ENCODE measurements at regions not wholly inside any gene's neighbourhood (a gene's known extent, or its start where the extent isn't known, plus 50 kb on each side); places are given as distances from the start of the nearest gene placed in this dataset.
"Not testable (repeated sequence)": the region's sequence is repeated elsewhere in the genome, so short reads cannot be mapped to it uniquely, and the experiment has no call there.

DNA sequence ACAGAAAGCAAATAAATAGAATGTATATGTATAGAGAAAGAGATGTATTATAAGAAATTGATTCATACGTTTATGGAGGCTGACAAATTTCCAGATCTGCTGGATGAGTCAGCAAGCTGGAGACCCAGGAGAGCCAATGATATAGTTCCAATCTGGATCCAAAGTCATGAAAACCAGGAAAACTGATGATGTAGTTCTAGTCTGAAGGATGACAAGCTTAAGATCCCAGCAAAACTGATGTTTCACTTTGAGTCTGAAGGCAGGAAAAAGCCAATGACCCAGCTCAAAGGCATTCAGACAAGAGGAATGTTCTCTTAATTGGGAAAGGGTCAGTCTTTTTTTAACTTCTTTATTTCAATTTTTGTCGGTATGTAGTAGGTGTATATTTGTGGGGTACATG lies 102.6 kb downstream of the LHFPL1 start:
- DNase-seq (ENCODE audit: low spot score) = no peak

DNA sequence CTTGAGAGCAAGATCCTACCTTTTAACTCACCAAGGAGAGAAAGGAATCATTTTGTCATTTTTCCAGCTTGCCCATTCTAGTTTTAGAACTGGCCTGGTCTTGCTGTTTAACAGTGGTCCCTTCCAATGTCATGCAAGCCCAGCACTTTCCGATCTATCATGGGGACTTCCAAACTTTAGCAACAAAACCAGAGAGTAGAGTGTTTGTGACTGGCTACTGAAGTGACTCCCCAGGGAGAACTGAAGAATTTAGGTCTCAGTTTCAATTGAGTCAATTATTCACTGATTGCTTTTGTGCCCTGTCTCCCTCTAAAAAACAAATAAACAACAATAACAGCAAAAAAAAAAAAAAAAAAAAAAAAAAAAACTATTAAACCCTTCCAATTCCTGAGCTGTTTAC lies 108.3 kb downstream of the LHFPL1 start:
- no peak for DNase-seq (ENCODE audit: low spot score)

DNA sequence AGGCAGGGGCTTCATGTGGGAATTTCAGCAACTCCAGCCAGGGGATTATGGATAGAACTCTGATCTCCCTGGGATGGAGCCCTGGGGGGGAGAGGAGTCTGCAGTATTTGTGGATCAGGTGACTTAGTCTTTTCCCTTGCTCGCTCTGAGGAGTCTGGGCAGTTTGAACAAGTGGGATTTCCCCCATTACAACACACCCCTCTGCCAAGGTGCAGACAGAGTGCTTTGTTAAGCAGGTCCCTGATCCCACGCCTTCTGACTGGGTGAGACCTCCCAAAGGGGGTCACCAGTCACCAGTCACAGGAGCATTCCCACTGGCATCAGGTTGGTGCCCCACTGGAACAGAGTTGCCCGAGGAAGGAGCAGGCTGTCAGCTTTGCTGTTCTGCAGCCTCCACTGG lies 123.9 kb downstream of the LHFPL1 start:
- no peak for DNase-seq (ENCODE audit: low spot score)

DNA sequence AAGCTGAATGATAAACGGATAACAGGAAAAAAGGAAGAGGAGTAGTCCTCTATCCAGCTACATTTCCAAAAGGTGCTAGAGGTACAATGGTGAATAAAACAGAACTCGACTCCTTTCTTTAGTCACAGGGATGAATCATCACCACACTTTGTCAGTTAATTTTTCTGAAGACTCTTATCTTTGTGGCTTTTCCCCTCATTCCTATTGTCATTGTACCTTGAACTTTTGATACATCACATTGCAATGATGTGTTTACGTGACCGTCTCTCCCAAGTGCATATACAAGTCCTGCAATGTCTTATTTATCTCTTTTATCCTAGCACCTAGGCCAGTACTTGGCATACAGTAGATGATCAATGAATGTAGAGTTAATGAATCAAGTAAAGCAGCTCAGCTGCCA lies 134.7 kb downstream of the LHFPL1 start:
- DNase-seq (ENCODE audit: low spot score) = no peak

DNA sequence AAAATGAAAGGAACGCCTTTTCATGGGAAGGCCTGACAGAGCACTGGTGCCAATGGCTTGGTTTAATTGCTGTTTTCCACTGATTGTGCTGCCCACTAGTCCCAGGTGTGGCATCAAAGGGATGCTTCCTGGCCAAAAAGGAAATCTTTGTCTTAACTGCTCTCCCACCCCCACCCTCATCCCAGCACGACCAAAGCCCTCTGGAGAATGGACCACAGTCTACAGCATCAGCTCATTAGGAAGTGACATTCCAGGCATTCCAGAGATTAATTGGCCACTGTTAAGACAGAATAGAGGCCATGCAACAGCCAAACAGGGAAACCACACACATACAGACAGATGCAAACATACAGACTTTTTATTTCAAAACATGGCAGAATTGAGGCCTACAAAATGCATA lies 143.2 kb downstream of the LHFPL1 start:
- DNase-seq (ENCODE audit: low spot score) = peak; percentile 16

DNA sequence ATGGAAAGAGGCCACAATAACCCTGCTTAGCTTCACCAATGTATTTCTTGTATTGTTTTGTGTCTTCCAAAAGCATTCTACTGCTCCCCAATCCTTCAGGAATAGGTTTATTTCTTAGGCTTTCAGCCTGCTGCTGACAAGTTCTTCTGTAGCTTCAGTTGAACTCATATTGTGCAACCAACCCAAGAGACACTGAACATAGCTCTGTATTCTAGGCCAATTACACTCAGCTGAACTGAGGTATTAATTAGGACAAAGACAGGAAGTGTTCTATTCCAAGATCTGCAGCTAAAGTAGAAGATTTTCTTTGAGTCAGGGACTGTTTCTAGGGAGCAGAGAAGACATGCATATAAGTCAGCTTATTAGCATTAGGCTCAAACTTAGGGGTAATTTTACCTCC lies 151.8 kb downstream of the LHFPL1 start:
- no peak for DNase-seq (ENCODE audit: low spot score)

DNA sequence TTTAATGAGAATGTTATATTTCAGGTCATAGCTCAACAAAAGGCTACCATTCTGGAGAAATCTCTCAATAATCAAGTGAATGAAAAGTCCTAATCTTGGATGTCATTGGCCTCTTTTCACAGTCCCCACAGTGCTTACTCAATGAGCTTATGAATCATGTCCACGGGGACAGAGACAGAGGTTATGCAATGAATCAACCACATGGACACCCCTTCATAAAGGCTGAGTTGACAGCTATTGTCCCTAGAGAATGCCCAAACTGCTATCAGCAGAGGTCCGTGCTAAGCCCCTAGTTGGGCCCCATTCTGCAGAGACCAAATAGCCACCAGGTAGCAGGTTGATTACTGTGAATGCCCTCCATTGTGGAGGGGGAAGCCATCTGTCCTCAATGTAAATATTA lies 158.1 kb downstream of the LHFPL1 start:
- no peak for DNase-seq (ENCODE audit: low spot score)

DNA sequence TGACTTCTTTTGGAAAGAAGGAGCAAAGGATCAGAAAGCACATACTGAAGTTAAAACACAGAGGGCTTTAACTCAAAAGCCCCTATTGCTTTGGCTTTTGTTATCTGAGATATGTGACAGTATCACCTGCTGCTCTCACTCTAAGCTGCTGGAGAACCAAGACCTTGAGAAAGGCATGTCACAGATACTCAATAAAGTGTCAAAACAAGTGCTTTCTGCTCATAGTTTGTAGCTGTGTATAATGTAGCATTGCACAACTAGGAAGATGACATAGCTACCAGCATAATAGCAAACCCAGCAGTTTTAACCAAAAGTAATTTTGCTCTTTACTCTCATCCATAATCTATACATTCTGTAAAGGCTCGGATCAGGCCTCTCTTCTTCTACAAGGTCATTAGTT lies 159.6 kb downstream of the LHFPL1 start:
- no peak for DNase-seq (ENCODE audit: low spot score)

DNA sequence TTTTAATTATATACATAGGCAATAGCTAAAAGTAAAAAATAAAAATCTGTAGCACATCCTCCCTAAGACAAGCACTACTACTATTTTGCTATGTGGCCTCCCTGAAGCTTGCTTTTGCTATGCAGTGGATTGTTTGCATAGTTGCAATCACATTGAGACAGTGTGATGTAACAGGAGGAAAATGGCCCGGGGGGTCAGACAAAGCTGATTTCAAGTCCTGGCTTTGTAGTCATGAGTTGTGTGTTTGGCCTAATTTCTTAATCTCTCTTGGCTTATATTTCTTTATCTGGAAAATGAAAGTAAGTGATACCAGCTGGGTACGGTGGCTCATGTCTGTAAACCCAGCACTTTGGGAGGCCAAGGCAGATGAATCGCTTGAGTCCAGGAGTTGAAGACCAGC lies 166.6 kb downstream of the LHFPL1 start:
- peak; percentile 14 for DNase-seq (ENCODE audit: low spot score)

DNA sequence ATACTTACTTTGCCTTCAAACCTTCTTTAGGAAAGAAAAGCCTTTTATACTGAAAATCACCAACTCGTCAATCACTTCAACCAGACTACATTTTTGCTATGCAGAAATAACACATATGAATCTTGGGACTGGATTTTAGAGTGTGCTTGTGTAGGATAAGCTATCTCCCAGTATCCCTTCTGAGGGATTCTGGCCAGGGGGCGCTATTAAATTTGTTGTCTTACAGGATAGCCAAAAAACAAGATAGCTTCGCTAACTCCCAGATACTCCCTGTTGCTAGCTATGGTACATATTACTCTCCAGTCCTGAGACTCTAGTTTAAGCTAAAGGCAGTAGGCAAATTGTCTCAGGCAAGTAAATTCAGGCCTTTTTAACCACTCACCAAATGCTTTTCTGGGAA lies 167.2 kb downstream of the LHFPL1 start:
- DNase-seq (ENCODE audit: low spot score) = no peak

DNA sequence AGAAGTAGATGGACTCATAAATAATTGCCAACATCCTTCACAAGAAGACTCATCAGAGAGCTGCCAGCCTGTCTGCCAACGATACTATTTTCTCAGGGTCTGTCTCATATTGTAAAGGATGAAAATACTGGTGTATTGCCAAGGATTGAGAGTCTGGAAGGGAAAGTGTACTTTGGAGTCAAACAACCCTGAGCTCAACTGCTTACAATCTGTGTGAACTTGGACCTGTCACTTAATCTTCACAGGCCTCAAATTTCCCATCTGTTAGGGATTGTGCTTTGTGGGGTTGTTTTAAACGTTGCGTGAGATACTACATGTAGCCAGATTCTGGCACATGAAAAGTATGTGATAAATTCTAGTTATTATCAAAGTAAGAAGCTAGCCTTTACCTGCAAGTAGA lies 169.1 kb downstream of the LHFPL1 start:
- DNase-seq (ENCODE audit: low spot score) = no peak

DNA sequence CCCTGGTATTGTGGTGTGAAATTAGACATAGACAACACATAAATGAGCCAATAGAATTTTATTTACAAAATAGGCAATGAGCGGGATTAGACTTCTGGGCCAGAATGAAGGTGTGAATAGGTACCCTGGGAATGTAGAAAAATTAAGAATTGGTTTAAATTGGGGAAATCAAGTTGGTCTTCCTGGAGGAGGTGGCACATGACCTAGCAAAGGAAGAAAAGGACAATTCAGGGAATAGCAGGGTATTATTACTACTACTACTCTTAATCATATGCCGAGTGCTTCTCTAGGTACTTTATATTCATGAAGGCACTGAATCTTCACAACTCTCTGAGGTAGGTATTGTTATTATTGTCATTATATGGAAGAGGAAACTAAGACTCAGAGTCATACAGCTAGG lies 202.1 kb downstream of the LHFPL1 start:
- DNase-seq (ENCODE audit: low spot score) = no peak

DNA sequence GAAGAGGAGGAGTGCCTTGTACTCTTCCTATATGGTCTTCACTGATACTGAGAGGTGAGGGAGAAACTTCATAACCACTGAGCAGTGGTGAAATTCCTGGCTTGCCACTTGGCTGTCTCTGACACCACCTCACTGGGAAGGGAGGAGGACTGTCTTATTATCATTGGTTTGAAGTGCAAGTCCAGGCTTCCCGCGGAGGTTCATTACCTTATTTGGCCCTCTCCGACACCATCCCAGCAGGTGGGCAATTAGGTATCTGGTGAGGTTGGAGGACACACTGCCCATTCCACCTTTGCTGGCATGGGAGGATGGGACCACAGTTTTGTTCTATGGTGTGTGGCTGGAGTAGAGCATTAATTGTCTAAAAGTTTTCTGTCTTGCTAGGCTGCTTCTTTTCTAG lies 206.1 kb downstream of the LHFPL1 start:
- DNase-seq (ENCODE audit: low spot score) = no peak

DNA sequence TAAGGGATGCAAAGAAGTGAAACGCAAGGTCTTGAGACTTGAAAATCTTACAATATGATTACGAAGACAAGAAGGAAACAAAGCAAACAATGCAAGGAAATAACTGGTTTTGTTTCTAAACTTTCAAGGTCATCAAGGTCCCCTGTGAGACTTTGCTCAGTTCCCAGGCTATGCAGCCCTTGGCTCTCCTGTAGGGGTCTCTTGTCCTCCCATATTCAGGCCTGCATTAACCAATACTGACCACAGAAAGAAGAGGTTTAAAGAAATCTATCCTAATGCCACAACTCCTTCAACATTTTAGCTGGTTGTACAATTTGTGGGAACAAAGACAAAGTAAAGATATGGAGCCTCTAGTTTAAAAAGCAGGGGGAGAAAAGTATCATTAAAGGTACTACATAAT lies 209.2 kb downstream of the LHFPL1 start:
- DNase-seq (ENCODE audit: low spot score) = no peak

DNA sequence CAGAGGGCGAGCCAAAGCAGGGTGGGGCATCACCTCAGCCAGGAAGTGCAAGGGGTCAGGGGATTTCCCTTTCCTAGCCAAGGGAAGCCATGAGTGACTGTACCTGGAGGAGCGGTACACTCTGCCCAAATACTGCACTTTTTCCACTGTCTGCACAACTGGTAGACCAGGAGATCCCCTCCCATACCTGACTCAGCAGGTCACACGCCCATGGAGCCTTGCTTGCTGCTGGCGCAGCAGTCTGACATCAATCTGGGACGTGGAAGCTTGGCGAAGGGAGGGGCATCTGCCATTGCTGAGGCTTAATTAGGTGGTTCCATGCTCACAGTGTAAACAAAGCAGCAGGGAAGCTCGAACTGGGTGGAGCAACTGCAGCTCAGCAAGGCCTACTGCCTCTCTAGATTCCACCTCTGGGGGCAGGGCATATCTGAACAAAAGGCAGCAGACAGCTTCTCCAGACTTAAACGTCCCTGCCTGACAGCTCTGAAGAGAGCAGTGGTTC lies 217.7 kb downstream of the LHFPL1 start:
- not testable (repeated sequence) for DNase-seq (ENCODE audit: low spot score)

DNA sequence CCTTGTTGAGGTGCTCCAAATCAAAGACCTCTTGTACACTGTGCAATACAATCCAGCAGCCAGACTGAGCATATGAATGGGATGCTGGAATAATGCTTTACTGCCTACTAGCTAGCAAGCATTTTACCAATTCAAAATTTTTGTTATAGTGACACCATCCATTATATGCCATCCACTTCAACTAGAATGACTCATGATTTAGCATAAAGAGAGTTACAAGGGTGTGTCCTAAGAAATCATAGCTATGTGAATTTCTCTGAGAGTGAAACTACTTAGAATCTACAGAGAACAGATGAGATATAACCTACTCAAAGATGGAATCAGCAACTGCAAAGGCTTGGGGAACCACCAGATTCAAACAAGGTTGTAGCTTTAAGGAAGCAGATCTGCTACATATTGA lies 221.9 kb downstream of the LHFPL1 start:
- no peak for DNase-seq (ENCODE audit: low spot score)

DNA sequence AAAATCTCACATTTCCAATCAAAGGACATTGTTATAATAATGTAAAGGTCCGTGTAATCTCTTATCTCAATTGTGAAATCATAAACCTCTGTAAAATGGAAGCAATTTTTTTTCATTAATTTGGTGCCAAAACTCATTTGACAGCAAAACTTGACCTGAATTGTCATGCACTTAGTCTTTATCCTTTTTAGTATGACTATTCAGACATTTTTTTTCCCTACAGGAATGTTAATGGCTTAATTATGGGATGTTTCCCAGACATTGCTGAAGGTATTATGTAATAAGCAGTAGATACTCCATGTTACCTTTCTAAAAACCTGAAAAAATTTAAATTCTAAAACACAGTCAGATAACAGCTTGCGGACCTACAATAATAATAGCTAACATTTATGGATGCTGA lies 228.9 kb downstream of the LHFPL1 start:
- DNase-seq (ENCODE audit: low spot score) = no peak

DNA sequence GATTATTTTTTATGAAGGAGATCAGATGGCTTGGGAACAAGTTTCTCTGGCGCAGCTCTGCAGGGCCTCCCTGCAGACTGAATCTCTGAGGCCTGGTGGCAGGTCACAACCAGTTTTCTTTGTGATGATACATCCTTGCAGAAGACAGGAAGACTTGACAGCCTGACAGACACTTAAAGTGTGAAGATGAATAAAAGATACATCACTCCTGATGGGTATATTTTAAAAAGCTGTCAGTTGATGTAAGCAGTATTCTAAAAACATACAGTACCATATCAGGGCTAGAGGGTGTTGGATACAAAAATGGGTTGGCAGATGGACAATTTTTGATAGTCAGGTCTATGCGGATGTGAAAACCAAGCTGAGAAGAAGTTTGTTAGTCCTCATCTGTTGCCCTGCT lies 239.5 kb downstream of the LHFPL1 start:
- no peak for DNase-seq (ENCODE audit: low spot score)

DNA sequence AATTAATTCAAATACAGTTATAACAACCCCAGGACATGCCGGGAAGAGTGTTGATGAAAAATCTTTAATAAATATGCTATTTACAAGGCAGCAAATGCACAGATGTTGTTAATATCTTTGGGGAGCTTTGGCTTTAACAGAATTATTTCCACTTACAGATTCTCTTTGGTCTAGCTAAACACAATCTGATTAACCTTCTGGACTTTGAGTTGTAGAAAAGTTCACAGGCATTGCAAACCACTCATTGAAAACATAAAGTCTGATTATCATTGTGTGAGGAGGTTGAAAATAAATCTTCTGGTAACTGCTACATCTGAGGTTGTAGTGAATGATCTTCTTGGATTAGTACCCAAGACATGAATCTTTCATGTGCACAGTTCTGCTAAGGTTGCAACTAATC lies 255.6 kb downstream of the LHFPL1 start:
- no peak for DNase-seq (ENCODE audit: low spot score)

DNA sequence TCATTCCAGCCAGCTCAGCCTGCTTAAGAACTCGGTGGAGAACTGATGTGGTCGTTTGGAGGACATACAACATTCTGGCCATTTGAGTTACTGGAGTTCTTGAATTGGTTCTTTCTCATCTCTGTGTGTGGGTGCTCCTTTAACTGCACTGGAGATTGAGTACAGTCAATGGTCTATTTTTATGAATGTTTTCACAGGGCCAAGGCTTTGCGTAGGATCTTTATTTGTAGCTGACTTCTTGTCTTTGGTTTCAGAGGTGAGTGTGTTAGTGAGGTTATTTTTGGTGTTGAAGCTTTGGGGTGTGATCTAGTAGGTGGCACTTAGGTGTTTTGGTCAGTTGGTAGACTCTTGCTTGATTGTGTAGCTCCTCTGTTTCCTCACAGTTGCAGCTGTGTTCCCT lies 288.4 kb downstream of the LHFPL1 start:
- no peak for DNase-seq (ENCODE audit: low spot score)

DNA sequence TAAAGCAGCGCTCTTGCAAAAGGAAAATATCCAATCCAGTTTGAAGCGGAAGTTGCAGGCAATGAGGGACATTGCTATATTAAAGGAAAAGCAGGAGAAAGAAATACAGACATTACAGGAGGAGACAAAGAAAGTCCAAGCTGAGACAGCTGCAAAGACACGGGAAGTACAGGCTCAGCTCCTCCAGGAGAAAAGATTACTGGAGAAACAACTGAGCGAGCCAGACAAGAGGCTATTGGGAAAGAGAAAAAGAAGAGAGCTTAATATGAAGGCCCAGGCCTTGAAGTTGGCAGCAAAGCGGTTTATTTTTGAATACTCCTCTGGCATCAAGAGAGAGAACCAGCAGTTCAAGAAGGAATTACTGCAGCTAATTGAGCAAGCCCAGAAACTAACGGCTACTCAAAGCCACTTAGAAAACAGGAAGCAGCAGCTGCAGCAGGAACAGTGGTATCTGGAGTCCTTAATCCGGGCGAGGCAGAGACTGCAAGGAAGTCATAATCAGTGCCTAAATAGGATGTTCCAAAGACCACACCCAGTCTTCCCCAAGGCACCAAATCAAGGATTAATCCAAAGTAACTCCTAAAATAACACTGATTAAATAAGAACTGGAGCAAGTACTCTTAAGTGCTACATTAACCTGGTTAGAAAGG lies 298.0 kb downstream of the LHFPL1 start:
- not testable (repeated sequence) for DNase-seq (ENCODE audit: low spot score)

DNA sequence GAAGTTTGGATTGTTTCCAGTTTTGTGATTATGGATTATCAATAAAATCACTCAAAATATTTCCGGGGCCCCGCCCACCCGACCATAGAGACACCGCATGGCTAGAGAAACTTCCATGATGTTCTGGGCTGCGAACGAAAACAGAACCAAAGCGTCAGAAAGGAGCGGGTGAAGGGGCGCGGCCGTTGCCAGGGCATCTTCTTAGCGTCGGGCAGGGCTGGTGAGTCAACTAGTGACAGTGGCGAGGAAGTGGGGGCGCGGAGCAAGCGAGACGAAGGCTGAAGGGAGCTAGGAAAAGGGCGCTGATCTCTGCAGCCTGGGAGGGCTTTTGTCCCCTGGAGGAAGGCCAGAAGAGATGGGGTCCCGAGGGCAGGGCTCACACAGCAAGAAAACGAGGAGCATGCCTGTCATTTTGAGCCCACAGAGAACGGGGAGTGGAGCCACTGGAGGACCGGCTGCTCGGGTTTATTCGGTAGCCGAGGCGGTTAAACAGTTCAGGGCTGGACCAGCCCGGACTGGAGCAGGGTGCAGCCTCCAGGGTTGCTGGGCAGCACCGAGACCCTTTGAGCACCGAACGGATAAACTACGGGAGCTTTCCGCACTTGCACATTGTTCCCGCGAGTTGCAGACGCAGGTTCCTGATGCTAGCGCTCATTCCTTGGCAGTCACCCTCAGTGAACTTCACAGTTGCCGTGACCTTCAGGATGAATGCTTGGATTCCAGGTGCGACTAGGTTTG lies 298.1 kb upstream of the TRPC5 start:
- no peak for DNase-seq (ENCODE audit: low spot score)

DNA sequence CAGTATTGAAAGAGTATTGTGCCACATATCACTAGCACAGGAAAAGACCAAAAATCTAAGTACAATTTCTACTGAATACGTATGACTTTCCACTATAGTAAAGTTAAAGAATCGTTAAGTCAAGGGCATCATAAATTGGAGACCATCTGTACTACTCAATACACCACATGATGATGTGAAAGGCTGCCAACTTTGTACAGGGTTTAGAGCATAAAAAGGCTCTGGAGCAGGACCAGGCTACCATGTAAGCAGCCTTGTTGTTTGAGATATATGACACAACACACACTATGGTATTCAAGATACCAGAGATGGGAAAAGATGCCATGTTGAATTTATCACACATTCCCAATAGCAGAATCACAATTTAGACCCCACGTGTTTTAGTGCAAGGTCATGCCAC lies 294.9 kb upstream of the TRPC5 start:
- no peak for DNase-seq (ENCODE audit: low spot score)

DNA sequence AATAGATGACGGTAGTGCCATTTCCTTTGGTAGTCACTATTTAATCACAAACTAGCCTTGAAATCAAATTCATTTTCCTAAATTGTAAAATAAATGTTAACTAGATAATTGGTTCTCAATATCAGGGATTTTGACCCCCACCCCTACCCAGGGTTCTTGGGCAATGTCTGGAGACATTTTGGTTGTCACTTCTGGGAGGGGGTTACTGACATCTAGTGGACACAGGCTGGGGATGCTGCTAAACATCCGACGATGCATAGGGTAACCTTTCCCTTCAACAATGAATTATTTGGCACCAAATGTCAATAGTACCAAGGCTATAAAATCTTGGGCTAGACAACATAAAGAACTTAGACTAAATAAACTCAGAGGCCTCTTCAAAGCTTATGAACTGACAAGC lies 285.8 kb upstream of the TRPC5 start:
- no peak for DNase-seq (ENCODE audit: low spot score)
